DND-41 (cell line): ENCODE measurements at regions not wholly inside any gene's neighbourhood (a gene's known extent, or its start where the extent isn't known, plus 50 kb on each side); places are given as distances from the start of the nearest gene placed in this dataset.

Source experiments
- CTCF ChIP-seq: IDR thresholded peaks from 2 replicates; pipeline ENCODE4 v1.5.1; 2012; ENCODE audit warnings: borderline replicate concordance, low read length, moderate library complexity, mild to moderate bottlenecking; ENCODE audit not compliant: poor library complexity, severe bottlenecking; ENCODE audit errors: extremely low read depth
- EZH2 ChIP-seq: IDR thresholded peaks from 3 replicates; pipeline ENCODE4 v1.6.1; 2012; ENCODE audit warnings: borderline replicate concordance, low read depth, mild to moderate bottlenecking, moderate library complexity, low read length, inconsistent platforms; ENCODE audit not compliant: severe bottlenecking

DNA sequence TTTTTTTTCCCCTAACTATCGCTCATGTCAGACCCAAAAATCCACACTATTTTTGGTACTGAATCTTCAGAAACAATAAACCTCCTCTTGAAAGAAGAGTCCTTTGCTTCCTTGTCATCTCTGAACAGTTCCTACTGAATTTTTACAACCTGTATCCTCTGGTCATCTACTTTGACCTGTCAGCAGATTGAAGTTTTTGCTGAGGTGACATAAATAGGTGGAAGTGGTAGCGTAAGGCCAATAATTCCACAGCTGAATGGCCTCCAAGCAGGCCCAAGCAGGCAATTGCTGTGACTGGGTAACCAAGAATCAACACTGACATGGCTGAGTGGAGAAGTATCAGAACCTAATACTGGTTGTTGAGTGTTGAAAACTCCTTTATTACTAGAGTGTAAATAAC is 117.4 kb upstream of the MAGI2 start:
- TF ChIP-seq CTCF (no peak), EZH2 (no peak)
